ENCODE measurements at regions not wholly inside any gene's neighbourhood (a gene's known extent, or its start where the extent isn't known, plus 50 kb on each side); places are given as distances from the start of the nearest gene placed in this dataset.
"Not testable (repeated sequence)": the region's sequence is repeated elsewhere in the genome, so short reads cannot be mapped to it uniquely, and the experiment has no call there.

DNA sequence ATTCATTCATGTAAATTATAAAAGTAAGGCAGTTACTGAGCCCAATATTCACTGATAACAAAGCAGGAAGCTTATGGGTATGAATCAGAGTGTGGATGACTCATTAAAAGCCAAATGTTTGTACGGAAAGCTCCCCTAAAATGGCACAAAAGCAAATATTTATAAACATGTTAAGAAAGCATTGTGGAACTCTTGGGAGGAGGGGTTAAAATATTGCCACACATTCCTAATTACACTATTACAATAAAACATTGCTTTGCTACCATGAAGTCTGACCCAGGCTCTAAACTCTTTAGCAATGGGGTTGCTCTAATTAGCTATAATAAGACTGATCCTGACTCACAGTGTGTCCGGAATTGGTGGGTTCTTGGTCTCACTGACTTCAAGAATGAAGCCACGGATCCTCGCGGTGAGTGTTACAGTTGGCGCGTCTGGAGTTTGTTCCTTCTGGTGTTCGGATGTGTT is 110.9 kb downstream of the NAB1 start:
- no peak for DNase-seq
- H3K27ac Mint-ChIP-seq, result peak overlapping the region; percentile 70
- TF ChIP-seq, protein P1, sequence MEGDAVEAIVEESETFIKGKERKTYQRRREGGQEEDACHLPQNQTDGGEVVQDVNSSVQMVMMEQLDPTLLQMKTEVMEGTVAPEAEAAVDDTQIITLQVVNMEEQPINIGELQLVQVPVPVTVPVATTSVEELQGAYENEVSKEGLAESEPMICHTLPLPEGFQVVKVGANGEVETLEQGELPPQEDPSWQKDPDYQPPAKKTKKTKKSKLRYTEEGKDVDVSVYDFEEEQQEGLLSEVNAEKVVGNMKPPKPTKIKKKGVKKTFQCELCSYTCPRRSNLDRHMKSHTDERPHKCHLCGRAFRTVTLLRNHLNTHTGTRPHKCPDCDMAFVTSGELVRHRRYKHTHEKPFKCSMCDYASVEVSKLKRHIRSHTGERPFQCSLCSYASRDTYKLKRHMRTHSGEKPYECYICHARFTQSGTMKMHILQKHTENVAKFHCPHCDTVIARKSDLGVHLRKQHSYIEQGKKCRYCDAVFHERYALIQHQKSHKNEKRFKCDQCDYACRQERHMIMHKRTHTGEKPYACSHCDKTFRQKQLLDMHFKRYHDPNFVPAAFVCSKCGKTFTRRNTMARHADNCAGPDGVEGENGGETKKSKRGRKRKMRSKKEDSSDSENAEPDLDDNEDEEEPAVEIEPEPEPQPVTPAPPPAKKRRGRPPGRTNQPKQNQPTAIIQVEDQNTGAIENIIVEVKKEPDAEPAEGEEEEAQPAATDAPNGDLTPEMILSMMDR (IDR thresholded peaks at IDR 0.05), result no peak
- H3K4me3 Mint-ChIP-seq, result peak overlapping the region; percentile 58
- CTCF ChIA-PET, result interaction anchor here (0.9 to 2.8 kb wide), 5 partner anchors 21 to 292 kb away, joined by 3 to 10 read pairs (median 3); no protein-coding TSS in a partner anchor
- no peaks in the 10 kb centered on the region for H3K27me3 Mint-ChIP-seq
- peaks cover 6% of the 10 kb centered on the region for H3K9me3 Mint-ChIP-seq
- POLR2A ChIA-PET, result no interaction called here
- peaks cover 34% of the 10 kb centered on the region for H3K4me1 Mint-ChIP-seq (ENCODE audit: low read depth)
- intact Hi-C loops (cut with micrococcal nuclease), result loop anchor here (10.0 kb wide), 1 partner anchor 225 kb away; the partner anchor contains the start of gene NEMP2
- no peak for ATAC-seq
- H3K36me3 Mint-ChIP-seq (ENCODE audit: low read depth), result peaks cover 2% of the 10 kb centered on the region

DNA sequence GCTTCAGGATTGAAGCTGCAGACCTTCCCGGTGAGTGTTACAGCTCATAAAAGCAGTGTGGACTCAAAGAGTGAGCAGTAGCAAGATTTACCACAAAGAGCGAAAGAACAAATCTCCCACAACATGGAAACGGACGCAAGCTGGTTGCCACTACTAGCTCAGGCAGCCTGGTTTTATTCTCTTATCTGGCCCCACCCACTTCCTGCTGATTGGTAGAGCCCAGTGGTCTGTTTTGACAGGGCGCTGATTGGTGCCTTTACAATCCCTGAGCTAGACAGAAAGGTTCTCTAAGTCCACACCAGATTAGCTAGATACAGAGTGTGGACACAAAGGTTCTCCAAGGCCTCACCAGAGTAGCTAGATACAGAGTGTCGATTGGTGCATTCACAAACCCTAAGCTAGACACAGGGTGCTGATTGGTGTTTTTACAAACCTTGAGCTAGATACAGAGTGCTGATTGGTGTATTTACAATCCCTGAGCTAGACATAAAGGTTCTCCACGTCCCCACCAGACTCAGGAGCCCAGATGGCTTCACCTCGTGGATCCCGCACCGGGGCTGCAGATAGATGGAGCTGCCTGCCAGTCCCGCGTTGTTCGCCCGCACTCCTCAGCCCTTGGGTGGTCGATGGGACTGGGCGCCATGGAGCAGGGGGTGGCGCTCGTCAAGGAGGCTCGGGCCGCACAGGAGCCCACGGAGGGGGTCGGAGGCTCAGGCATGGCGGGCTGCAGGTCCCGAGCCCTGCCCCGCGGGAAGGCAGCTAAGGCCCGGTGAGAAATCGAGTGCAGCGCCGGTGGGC is 111.7 kb downstream of the NAB1 start:
- CTCF ChIA-PET, result interaction anchor here (0.9 to 2.8 kb wide), 4 partner anchors 20 to 226 kb away, joined by 3 to 10 read pairs (median 4); no protein-coding TSS in a partner anchor
- H3K9me3 Mint-ChIP-seq; H3K27me3 Mint-ChIP-seq; ATAC-seq; H3K36me3 Mint-ChIP-seq (ENCODE audit: low read depth); POLR2A ChIA-PET: not testable (repeated sequence)
- H3K27ac Mint-ChIP-seq, result peak overlapping the region; percentile 70
- intact Hi-C loops (cut with micrococcal nuclease), result loop anchor here (10.0 kb wide), 1 partner anchor 226 kb away; the partner anchor contains the start of gene NEMP2
- H3K4me3 Mint-ChIP-seq, result peak overlapping the region; percentile 58
- peaks cover 40% of the 10 kb centered on the region for H3K4me1 Mint-ChIP-seq (ENCODE audit: low read depth)
- DNase-seq, result peak; percentile 18

- ATAC-seq; H3K27ac Mint-ChIP-seq; DNase-seq; POLR2A ChIA-PET; H3K27me3 Mint-ChIP-seq; H3K9me3 Mint-ChIP-seq; H3K4me3 Mint-ChIP-seq; H3K36me3 Mint-ChIP-seq (ENCODE audit: low read depth): not testable (repeated sequence)
- H3K4me1 Mint-ChIP-seq (ENCODE audit: low read depth), result peaks cover 40% of the 10 kb centered on the region
- intact Hi-C loops (cut with micrococcal nuclease), result loop anchor here (10.0 kb wide), 1 partner anchor 226 kb away; the partner anchor contains the start of gene NEMP2
- CTCF ChIA-PET, result interaction anchor here (2.8 kb wide), 1 partner anchor 20 kb away, joined by 10 read pairs; no protein-coding TSS in a partner anchor
Observed at GRCh38 chr2:190761216-190761615, 112.3 kb downstream of the NAB1 start.

GRCh38 chr2:190762566-190762965 is 113.7 kb downstream of the NAB1 start:
- ChIA-PET POLR2A (interaction anchor here (0.9 kb wide), 1 partner anchor 120 kb away, joined by 3 read pairs; no protein-coding TSS in a partner anchor), CTCF (interaction anchor here (1.5 to 1.7 kb wide), 2 partner anchors 13 to 21 kb away, joined by 3 to 6 read pairs; no protein-coding TSS in a partner anchor)
- H3K4me3 Mint-ChIP-seq, result no peak overlapping the region
- no peak for ATAC-seq
- H3K9me3 Mint-ChIP-seq, result peaks cover 6% of the 10 kb centered on the region
- intact Hi-C loops (cut with micrococcal nuclease), result loop anchor here (10.0 kb wide), 1 partner anchor 228 kb away; the partner anchor contains the start of gene NEMP2
- no peak for DNase-seq
- TF ChIP-seq, protein P1 (IDR thresholded peaks at IDR 0.05), result no peak
- H3K36me3 Mint-ChIP-seq (ENCODE audit: low read depth), result peaks cover 2% of the 10 kb centered on the region
- H3K27me3 Mint-ChIP-seq, result no peaks in the 10 kb centered on the region
- peaks cover 37% of the 10 kb centered on the region for H3K4me1 Mint-ChIP-seq (ENCODE audit: low read depth)
- H3K27ac Mint-ChIP-seq, result no peak overlapping the region

- H3K9me3 Mint-ChIP-seq, result peaks cover 6% of the 10 kb centered on the region
- peaks cover 2% of the 10 kb centered on the region for H3K36me3 Mint-ChIP-seq (ENCODE audit: low read depth)
- ChIA-PET CTCF (interaction anchor here (1.2 to 1.7 kb wide), 4 partner anchors 13 to 87 kb away, joined by 3 to 6 read pairs (median 3); no protein-coding TSS in a partner anchor), POLR2A (no interaction called here)
- H3K4me3 Mint-ChIP-seq, result no peak overlapping the region
- ATAC-seq (no peak), DNase-seq (no peak)
- no peak overlapping the region for H3K27ac Mint-ChIP-seq
- intact Hi-C loops (cut with micrococcal nuclease), result loop anchor here (10.0 kb wide), 1 partner anchor 228 kb away; the partner anchor contains the start of gene NEMP2
- TF ChIP-seq, protein P1 (IDR thresholded peaks at IDR 0.05), result no peak
- no peaks in the 10 kb centered on the region for H3K27me3 Mint-ChIP-seq
- peaks cover 37% of the 10 kb centered on the region for H3K4me1 Mint-ChIP-seq (ENCODE audit: low read depth)
Observed at GRCh38 chr2:190763100-190763499, 114.2 kb downstream of the NAB1 start.
